H9 (cell line): ENCODE measurements at regions not wholly inside any gene's neighbourhood (a gene's known extent, or its start where the extent isn't known, plus 50 kb on each side); places are given as distances from the start of the nearest gene placed in this dataset.

Experiments
- DNase-seq: peaks from one replicate; pipeline ENCODE4 v3.0.0-alpha.2; 2017
- H2AFZ ChIP-seq: one replicate; pipeline ENCODE4 v1.6.1; 2013; ENCODE audit warnings: mild to moderate bottlenecking, low read length, control low read depth, moderate library complexity
- H2AK5ac ChIP-seq: 2 replicates; pipeline ENCODE4 v1.6.1; 2013; ENCODE audit warnings: low read length, control low read depth, mixed read lengths; ENCODE audit not compliant: insufficient read length
- H2BK120ac ChIP-seq: one replicate; pipeline ENCODE4 v1.6.1; 2013; ENCODE audit warnings: low read depth, mild to moderate bottlenecking, low read length, control low read depth, inconsistent platforms; ENCODE audit not compliant: poor library complexity, severe bottlenecking
- H2BK12ac ChIP-seq: 2 replicates; pipeline ENCODE4 v1.6.1; 2013; ENCODE audit warnings: low read length, control low read depth, mixed read lengths, low read depth; ENCODE audit not compliant: insufficient read length
- H2BK15ac ChIP-seq: 2 replicates; pipeline ENCODE4 v1.6.1; 2013; ENCODE audit warnings: low read depth, low read length, control low read depth
- H2BK20ac ChIP-seq: one replicate; pipeline ENCODE4 v1.6.1; 2013; ENCODE audit warnings: low read depth, mild to moderate bottlenecking, low read length, control low read depth, inconsistent platforms; ENCODE audit not compliant: poor library complexity, severe bottlenecking
- H2BK5ac ChIP-seq: 2 replicates; pipeline ENCODE4 v1.6.1; 2013; ENCODE audit warnings: low read length, control low read depth, mixed read lengths; ENCODE audit not compliant: insufficient read length
- H3K14ac ChIP-seq: 2 replicates; pipeline ENCODE4 v1.6.1; 2013; ENCODE audit warnings: low read length, control low read depth; ENCODE audit not compliant: insufficient read depth
- H3K18ac ChIP-seq: 2 replicates; pipeline ENCODE4 v1.6.1; 2013; ENCODE audit warnings: low read depth, mild to moderate bottlenecking, mixed read lengths, low read length, control low read depth; ENCODE audit not compliant: insufficient read length
- H3K23ac ChIP-seq: 2 replicates; pipeline ENCODE4 v1.6.1; 2013; ENCODE audit warnings: low read length, control low read depth, mixed read lengths, low read depth; ENCODE audit not compliant: insufficient read length
- H3K23me2 ChIP-seq: 2 replicates; pipeline ENCODE4 v1.6.1; 2013; ENCODE audit warnings: low read depth, mild to moderate bottlenecking, mixed read lengths, low read length, control low read depth; ENCODE audit not compliant: insufficient read length, poor library complexity, severe bottlenecking
- H3K27ac ChIP-seq: 2 replicates; pipeline ENCODE4 v1.5.1; 2013; ENCODE audit warnings: low read length, control low read depth, mixed read lengths, low read depth; ENCODE audit not compliant: insufficient read length
- H3K27me3 ChIP-seq: 2 replicates; pipeline ENCODE4 v1.6.1; 2013; ENCODE audit warnings: low read length, control low read depth, inconsistent platforms; ENCODE audit not compliant: insufficient read depth
- H3K4ac ChIP-seq: 2 replicates; pipeline ENCODE4 v1.6.1; 2013; ENCODE audit warnings: low read depth, mild to moderate bottlenecking, control low read depth, inconsistent platforms, low read length, moderate library complexity
- H3K4me1 ChIP-seq: 2 replicates; pipeline ENCODE4 v1.6.1; 2013; ENCODE audit warnings: low read length, control low read depth, inconsistent platforms; ENCODE audit not compliant: insufficient read depth
- H3K4me2 ChIP-seq: 2 replicates; pipeline ENCODE4 v1.6.1; 2013; ENCODE audit warnings: low read length, control low read depth, mixed read lengths; ENCODE audit not compliant: insufficient read length, insufficient read depth
- H3K56ac ChIP-seq: 2 replicates; pipeline ENCODE4 v1.6.1; 2013; ENCODE audit warnings: low read depth, mild to moderate bottlenecking, mixed read lengths, low read length, control low read depth; ENCODE audit not compliant: insufficient read length
- H3K79me1 ChIP-seq: 2 replicates; pipeline ENCODE4 v1.6.1; 2013; ENCODE audit warnings: low read depth, mild to moderate bottlenecking, moderate library complexity, low read length, control low read depth, inconsistent platforms; ENCODE audit not compliant: insufficient read depth, poor library complexity, severe bottlenecking
- H3K79me2 ChIP-seq: 2 replicates; pipeline ENCODE4 v1.6.1; 2013; ENCODE audit warnings: low read length, control low read depth, inconsistent platforms; ENCODE audit not compliant: insufficient read depth
- H3K9ac ChIP-seq: 2 replicates; pipeline ENCODE4 v1.6.1; 2013; ENCODE audit warnings: low read length, control low read depth, mixed read lengths; ENCODE audit not compliant: insufficient read length; ENCODE audit errors: extremely low read depth
- H3K9me3 ChIP-seq: one replicate; pipeline ENCODE4 v1.6.1; 2013; ENCODE audit warnings: low read depth, low read length, inconsistent platforms; ENCODE audit not compliant: control insufficient read depth
- H3T11ph ChIP-seq: one replicate; pipeline ENCODE4 v1.6.1; 2013; ENCODE audit warnings: mild to moderate bottlenecking, low read length, control low read depth, inconsistent platforms
- H4K20me1 ChIP-seq: one replicate; pipeline ENCODE4 v1.6.1; 2013; ENCODE audit not compliant: control insufficient read depth, insufficient read length, insufficient read depth
- H4K5ac ChIP-seq: 2 replicates; pipeline ENCODE4 v1.6.1; 2013; ENCODE audit warnings: low read depth, mild to moderate bottlenecking, mixed read lengths, low read length, control low read depth; ENCODE audit not compliant: insufficient read length
- H4K8ac ChIP-seq: replicated peaks from 2 replicates; pipeline ENCODE4 v1.6.1; 2013; ENCODE audit warnings: low read length, control low read depth, mixed read lengths, low read depth; ENCODE audit not compliant: insufficient read length
- H4K91ac ChIP-seq: 2 replicates; pipeline ENCODE4 v1.6.1; 2013; ENCODE audit warnings: low read depth, mild to moderate bottlenecking, moderate library complexity, mixed read lengths, low read length, control low read depth; ENCODE audit not compliant: insufficient read length
- H3K27ac Mint-ChIP-seq, 3 experiments: 2 replicates in 2 of 3; 3 replicates in 1 of 3; pipeline ENCODE4 v1.8.0; 2020 to 2021; ENCODE audit warnings: mixed read lengths in 3 of 3, mild to moderate bottlenecking in 1 of 3, moderate library complexity in 1 of 3
- H3K27me3 Mint-ChIP-seq: 2 replicates; pipeline ENCODE4 v1.8.0; 2021; ENCODE audit warnings: low read depth, mild to moderate bottlenecking, moderate library complexity, mixed read lengths
- H3K36me3 Mint-ChIP-seq, 3 experiments: 2 replicates in 2 of 3; 3 replicates in 1 of 3; pipeline ENCODE4 v1.8.0; 2020 to 2021; ENCODE audit warnings: low read depth in 3 of 3, mixed read lengths in 3 of 3; ENCODE audit not compliant: insufficient read depth in 1 of 3
- H3K4me1 Mint-ChIP-seq, 2 experiments: 2 replicates each; pipeline ENCODE4 v1.8.0; 2020; ENCODE audit warnings: mixed read lengths in 2 of 2
- H3K4me3 Mint-ChIP-seq, 2 experiments: 2 replicates in 1 of 2; 3 replicates in 1 of 2; pipeline ENCODE4 v1.8.0; 2020 to 2021; ENCODE audit warnings: mild to moderate bottlenecking in 2 of 2, mixed read lengths in 2 of 2, moderate library complexity in 1 of 2
- H3K9me3 Mint-ChIP-seq, 2 experiments: 2 replicates in 1 of 2; 3 replicates in 1 of 2; pipeline ENCODE4 v1.8.0; 2020; ENCODE audit warnings: mild to moderate bottlenecking in 2 of 2, mixed read lengths in 2 of 2, moderate library complexity in 1 of 2
- CTCF ChIP-seq: fragments of 200-600 bp; sonication (generic); conservative IDR thresholded peaks from 3 replicates; pipeline ENCODE4 v1.8.0; 2021; ENCODE audit warnings: antibody characterized with exemption, mild to moderate bottlenecking
- WGBS: extraction: QIAGEN DNeasy Blood & Tissue Kit; methylation state at CpG from one replicate; pipeline ENCODE4 v1.1.7; 2013; ENCODE audit warnings: missing lambda C conversion rate, low lambda C conversion rate, mixed read lengths; ENCODE audit not compliant: insufficient read length; ENCODE audit errors: extremely low coverage; 5-methylcytosine and 5-hydroxymethylcytosine counted together

GRCh38 chr12:81976661-81977060 lies 217.5 kb upstream of the PPFIA2 start:
- Mint-ChIP-seq H3K36me3 (no peaks in the 10 kb centered on the region), H3K4me3 (no peak overlapping the region), H3K27me3 (no peaks in the 10 kb centered on the region), H3K9me3 (peaks cover 0 to 2% of the 10 kb centered on the region in 2 experiments; a peak in 3 of 5 replicates), H3K4me1 (peaks cover 10 to 14% of the 10 kb centered on the region in 2 experiments), H3K27ac (no peak overlapping the region; a peak in 1 of 7 replicates)
- no peak for DNase-seq
- Histone ChIP-seq H3K27me3 (no peaks in the 10 kb centered on the region), H3K27ac (no peak overlapping the region), H3K14ac (no peak overlapping the region), H3K4me2 (no peak overlapping the region), H3K9me3 (no peaks in the 10 kb centered on the region), H3K23me2 (no peaks in the 10 kb centered on the region), H3K9ac (no peak overlapping the region), H3K4me1 (no peaks in the 10 kb centered on the region), H2BK120ac (no peak overlapping the region), H3K79me1 (no peaks in the 10 kb centered on the region), H3K56ac (no peak overlapping the region), H2BK12ac (no peak overlapping the region), H3K18ac (no peak overlapping the region), H4K20me1 (no peaks in the 10 kb centered on the region), H2BK20ac (no peak overlapping the region), H2BK15ac (no peak overlapping the region), H3K23ac (no peak overlapping the region), H3K79me2 (no peaks in the 10 kb centered on the region), H3K4ac (no peak overlapping the region), H4K91ac (no peak overlapping the region), H4K8ac (no peak overlapping the region), H3T11ph (no peak overlapping the region), H4K5ac (no peak overlapping the region), H2AFZ (no peak overlapping the region), H2BK5ac (no peak overlapping the region), H2AK5ac (no peak overlapping the region)
- TF ChIP-seq CTCF: no peak
- WGBS: no CpG with 5 or more reads among the region's 2 CpGs
